Peyer's patch (tissue), 4 donors: ENCODE measurements at regions not wholly inside any gene's neighbourhood (a gene's known extent, or its start where the extent isn't known, plus 50 kb on each side); places are given as distances from the start of the nearest gene placed in this dataset.
"Not testable (repeated sequence)": the region's sequence is repeated elsewhere in the genome, so short reads cannot be mapped to it uniquely, and the experiment has no call there.

Experiments
- POLR2A ChIP-seq, 2 donors: fragments of 450-650 bp; IDR thresholded peaks; one replicate each; pipeline ENCODE4 v1.5.1; 2017; ENCODE audit warnings: antibody characterized with exemption in 2 of 2, mild to moderate bottlenecking in 2 of 2, moderate library complexity in 2 of 2
- TF ChIP-seq, protein P1 (sequence below), 6 experiments: fragments of 450-650 bp in 4 of 6; fragments of 200-600 bp in 2 of 6; sonication (generic) in 1 of 6; IDR thresholded peaks; one replicate each; pipeline ENCODE4 v1.5.1; 2017 to 2019; ENCODE audit warnings: antibody characterized with exemption in 6 of 6, mild to moderate bottlenecking in 3 of 6, moderate library complexity in 1 of 6

DNA sequence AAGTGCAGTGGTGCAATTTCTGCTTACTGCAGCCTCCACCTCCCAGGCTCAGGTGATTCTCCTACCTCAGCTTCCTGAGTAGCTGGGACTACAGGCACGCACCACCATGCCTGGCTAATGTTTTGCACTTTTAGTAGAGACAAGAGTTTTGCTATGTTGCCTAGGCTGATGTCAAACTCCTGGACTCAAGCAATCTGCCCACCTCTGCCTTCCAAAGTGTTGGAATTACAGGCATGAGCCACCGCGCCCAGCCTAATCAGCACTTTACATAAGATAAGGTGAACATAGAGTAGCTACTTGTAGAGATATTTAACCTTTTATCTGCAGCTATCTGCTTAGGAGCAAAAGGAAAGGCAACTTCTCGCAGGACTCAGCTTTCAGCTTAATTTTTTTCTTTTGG is 77.5 kb upstream of the RGPD5 start:
- TF ChIP-seq, protein P1, sequence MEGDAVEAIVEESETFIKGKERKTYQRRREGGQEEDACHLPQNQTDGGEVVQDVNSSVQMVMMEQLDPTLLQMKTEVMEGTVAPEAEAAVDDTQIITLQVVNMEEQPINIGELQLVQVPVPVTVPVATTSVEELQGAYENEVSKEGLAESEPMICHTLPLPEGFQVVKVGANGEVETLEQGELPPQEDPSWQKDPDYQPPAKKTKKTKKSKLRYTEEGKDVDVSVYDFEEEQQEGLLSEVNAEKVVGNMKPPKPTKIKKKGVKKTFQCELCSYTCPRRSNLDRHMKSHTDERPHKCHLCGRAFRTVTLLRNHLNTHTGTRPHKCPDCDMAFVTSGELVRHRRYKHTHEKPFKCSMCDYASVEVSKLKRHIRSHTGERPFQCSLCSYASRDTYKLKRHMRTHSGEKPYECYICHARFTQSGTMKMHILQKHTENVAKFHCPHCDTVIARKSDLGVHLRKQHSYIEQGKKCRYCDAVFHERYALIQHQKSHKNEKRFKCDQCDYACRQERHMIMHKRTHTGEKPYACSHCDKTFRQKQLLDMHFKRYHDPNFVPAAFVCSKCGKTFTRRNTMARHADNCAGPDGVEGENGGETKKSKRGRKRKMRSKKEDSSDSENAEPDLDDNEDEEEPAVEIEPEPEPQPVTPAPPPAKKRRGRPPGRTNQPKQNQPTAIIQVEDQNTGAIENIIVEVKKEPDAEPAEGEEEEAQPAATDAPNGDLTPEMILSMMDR (IDR thresholded peaks at IDR 0.05) = not testable (repeated sequence)
- TF ChIP-seq POLR2A (IDR thresholded peaks at IDR 0.05) = not testable (repeated sequence)
